ENCODE measurements at regions not wholly inside any gene's neighbourhood (a gene's known extent, or its start where the extent isn't known, plus 50 kb on each side); places are given as distances from the start of the nearest gene placed in this dataset.

GRCh38 chr2:129713337-129713736 is 266.1 kb upstream of the RAB6C start:
- no peak for TF ChIP-seq CTCF (IDR thresholded peaks at IDR 0.05; ENCODE audit: borderline replicate concordance)
- Histone ChIP-seq H3K9me3 (replicated peaks) (no peaks in the 10 kb centered on the region), H3K27ac (replicated peaks) (no peak overlapping the region), H3K36me3 (no peaks in the 10 kb centered on the region), H3K4me3 (no peak overlapping the region), H3K4me1 (no peaks in the 10 kb centered on the region), H3K27me3 (ENCODE audit: low read depth) (peaks cover 70% of the 10 kb centered on the region)
- intact Hi-C loops (cut with micrococcal nuclease): no loop called here
- no peak for DNase-seq

GRCh38 chr2:129716781-129717559 is 262.5 kb upstream of the RAB6C start:
- Histone ChIP-seq H3K9me3 (replicated peaks) (no peaks in the 10 kb centered on the region), H3K36me3 (no peaks in the 10 kb centered on the region), H3K4me1 (no peaks in the 10 kb centered on the region), H3K27ac (replicated peaks) (no peak overlapping the region), H3K27me3 (ENCODE audit: low read depth) (peaks cover 82% of the 10 kb centered on the region), H3K4me3 (no peak overlapping the region)
- no peak for TF ChIP-seq CTCF (IDR thresholded peaks at IDR 0.05; ENCODE audit: borderline replicate concordance)
- intact Hi-C loops (cut with micrococcal nuclease): no loop called here
- no peak for DNase-seq

GRCh38 chr2:129717560-129718130 is 261.8 kb upstream of the RAB6C start:
- H3K4me1 ChIP-seq: no peaks in the 10 kb centered on the region
- intact Hi-C loops (cut with micrococcal nuclease): no loop called here
- H3K9me3 ChIP-seq (replicated peaks): no peaks in the 10 kb centered on the region
- H3K27me3 ChIP-seq (ENCODE audit: low read depth): peaks cover 81% of the 10 kb centered on the region
- H3K36me3 ChIP-seq: no peaks in the 10 kb centered on the region
- no peak for TF ChIP-seq CTCF (IDR thresholded peaks at IDR 0.05; ENCODE audit: borderline replicate concordance)
- no peak overlapping the region for H3K4me3 ChIP-seq
- H3K27ac ChIP-seq (replicated peaks): no peak overlapping the region
- no peak for DNase-seq

- no peak for DNase-seq
- TF ChIP-seq CTCF (IDR thresholded peaks at IDR 0.05; ENCODE audit: borderline replicate concordance): no peak
- intact Hi-C loops (cut with micrococcal nuclease): no loop called here
- H3K36me3 ChIP-seq: no peaks in the 10 kb centered on the region
- H3K9me3 ChIP-seq (replicated peaks): no peaks in the 10 kb centered on the region
- H3K27me3 ChIP-seq (ENCODE audit: low read depth): peaks cover 88% of the 10 kb centered on the region
- H3K4me1 ChIP-seq: no peaks in the 10 kb centered on the region
- H3K27ac ChIP-seq (replicated peaks): no peak overlapping the region
- H3K4me3 ChIP-seq: no peak overlapping the region
These were observed 260.1 kb upstream of the RAB6C start for GRCh38 chr2:129719335-129719734.

GRCh38 chr2:129720360-129720759 is 259.1 kb upstream of the RAB6C start:
- no peak for TF ChIP-seq CTCF (IDR thresholded peaks at IDR 0.05; ENCODE audit: borderline replicate concordance)
- no peaks in the 10 kb centered on the region for H3K9me3 ChIP-seq (replicated peaks)
- H3K27me3 ChIP-seq (ENCODE audit: low read depth): peaks cover 80% of the 10 kb centered on the region
- H3K27ac ChIP-seq (replicated peaks): no peak overlapping the region
- no peaks in the 10 kb centered on the region for H3K4me1 ChIP-seq
- H3K36me3 ChIP-seq: no peaks in the 10 kb centered on the region
- intact Hi-C loops (cut with micrococcal nuclease): no loop called here
- H3K4me3 ChIP-seq: no peak overlapping the region
- DNase-seq: no peak

Data from left ventricle myocardium inferior (tissue), 1 donor.